ENCODE measurements at regions not wholly inside any gene's neighbourhood (a gene's known extent, or its start where the extent isn't known, plus 50 kb on each side); places are given as distances from the start of the nearest gene placed in this dataset.

DNA sequence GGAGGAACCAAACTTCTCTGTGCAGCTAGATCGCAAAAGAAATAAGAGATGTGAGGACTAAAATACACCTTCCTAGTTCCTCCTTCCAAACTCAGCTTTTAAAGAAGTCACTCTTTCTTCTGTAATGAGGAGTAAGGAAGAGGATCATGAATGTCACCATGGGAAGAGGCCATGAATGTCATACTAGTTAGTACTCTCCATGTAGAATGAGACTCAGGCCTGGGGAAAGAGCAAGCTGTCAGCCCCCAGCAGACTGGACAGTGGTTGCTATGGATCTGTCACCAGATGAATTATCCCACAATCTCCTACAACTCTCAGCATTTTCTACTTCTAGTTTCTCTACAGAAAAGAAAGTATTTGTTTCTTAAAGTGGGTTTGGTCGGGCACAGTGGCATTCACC lies 57.1 kb upstream of the PRDM8 start (continued):
- TF ChIP-seq, protein P1, sequence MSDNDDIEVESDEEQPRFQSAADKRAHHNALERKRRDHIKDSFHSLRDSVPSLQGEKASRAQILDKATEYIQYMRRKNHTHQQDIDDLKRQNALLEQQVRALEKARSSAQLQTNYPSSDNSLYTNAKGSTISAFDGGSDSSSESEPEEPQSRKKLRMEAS (IDR thresholded peaks at IDR 0.05; ENCODE audit: low read depth), result no peak
- no peak for TF ChIP-seq TAF1 (IDR thresholded peaks at IDR 0.05; ENCODE audit: borderline replicate concordance, low read depth, low read length)
- TF ChIP-seq MEF2A (IDR thresholded peaks at IDR 0.05; ENCODE audit: borderline replicate concordance, low read depth), result no peak
- TF ChIP-seq SIN3A (IDR thresholded peaks at IDR 0.05; ENCODE audit: borderline replicate concordance, low read depth, low read length), result no peak
- TF ChIP-seq TEAD4 (IDR thresholded peaks at IDR 0.05; ENCODE audit: borderline replicate concordance, insufficient read depth), result no peak
- TF ChIP-seq GATA2 (CRISPR knock-in tag; IDR thresholded peaks at IDR 0.05), result no peak
- TF ChIP-seq SMC3 (IDR thresholded peaks at IDR 0.05; ENCODE audit: low read depth, low read length), result no peak

DNA sequence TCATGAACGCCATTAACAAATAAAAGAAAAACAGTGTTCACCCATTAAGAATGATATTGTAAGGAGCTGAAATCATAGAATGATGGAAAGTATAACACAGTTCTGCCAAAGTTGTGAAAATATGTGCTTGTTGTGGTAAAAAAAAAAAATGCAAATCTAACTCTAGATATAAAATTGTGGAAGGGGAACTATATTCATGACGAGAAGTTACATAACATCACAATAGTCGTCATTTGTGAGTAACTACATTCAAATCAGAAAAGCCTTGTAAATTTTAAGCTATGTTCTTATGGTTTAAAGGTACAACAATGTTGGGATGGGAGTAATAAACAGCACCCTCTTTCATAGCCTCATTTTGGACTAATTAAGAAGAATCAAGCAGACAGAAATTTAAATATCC lies 57.6 kb upstream of the PRDM8 start:
- peaks cover 5% of the 10 kb centered on the region for H3F3A ChIP-seq (replicated peaks; ENCODE audit: insufficient read depth)
- 89% methylated on average over 3 of the region's 3 CpGs for WGBS (ENCODE audit: low lambda C conversion rate)
- DNase-seq, result no peak
- no peaks in the 10 kb centered on the region for H3K27me3 ChIP-seq (ENCODE audit: insufficient read depth)
- TF ChIP-seq RCOR1 (IDR thresholded peaks at IDR 0.05; ENCODE audit: low read length) (no peak), SIN3A (IDR thresholded peaks at IDR 0.05; ENCODE audit: borderline replicate concordance, low read depth, low read length) (no peak), EZH2phosphoT487 (IDR thresholded peaks at IDR 0.05; ENCODE audit: borderline replicate concordance, low read depth) (no peak), ZBTB33 (IDR thresholded peaks at IDR 0.05; ENCODE audit: borderline replicate concordance, low read depth) (no peak), FOXM1 (IDR thresholded peaks at IDR 0.05; ENCODE audit: low read depth) (no peak)
- H3K9me3 ChIP-seq, result no peaks in the 10 kb centered on the region
- H3K9ac ChIP-seq, result no peak overlapping the region
- H4K20me1 ChIP-seq (ENCODE audit: insufficient read depth), result no peaks in the 10 kb centered on the region
- CTCF ChIA-PET, result no interaction called here
- no peak overlapping the region for H2AFZ ChIP-seq (ENCODE audit: low read depth)
- no peak overlapping the region for H3K4me2 ChIP-seq
- H3K9me2 ChIP-seq, result no peaks in the 10 kb centered on the region
- no peaks in the 10 kb centered on the region for H3K36me3 ChIP-seq (replicated peaks in 1 of 2; ENCODE audit: control insufficient read depth in 1 of 2, insufficient read depth in 2 of 2, low read length in 1 of 2)
- H3K79me2 ChIP-seq (ENCODE audit: insufficient read depth), result no peaks in the 10 kb centered on the region
- no peak overlapping the region for H3K4me3 ChIP-seq (ENCODE audit: low read depth in 2 of 2, low read length in 1 of 2)
- POLR2A ChIA-PET, result no interaction called here
- H3K27ac ChIP-seq (ENCODE audit: low read depth in 2 of 2, low read length in 1 of 2), result no peak overlapping the region
- peaks cover 0 to 6% of the 10 kb centered on the region in 2 experiments for H3K4me1 ChIP-seq (ENCODE audit: control insufficient read depth in 1 of 2, insufficient read depth in 2 of 2, low read depth in 1 of 2, low read length in 1 of 2)

DNA sequence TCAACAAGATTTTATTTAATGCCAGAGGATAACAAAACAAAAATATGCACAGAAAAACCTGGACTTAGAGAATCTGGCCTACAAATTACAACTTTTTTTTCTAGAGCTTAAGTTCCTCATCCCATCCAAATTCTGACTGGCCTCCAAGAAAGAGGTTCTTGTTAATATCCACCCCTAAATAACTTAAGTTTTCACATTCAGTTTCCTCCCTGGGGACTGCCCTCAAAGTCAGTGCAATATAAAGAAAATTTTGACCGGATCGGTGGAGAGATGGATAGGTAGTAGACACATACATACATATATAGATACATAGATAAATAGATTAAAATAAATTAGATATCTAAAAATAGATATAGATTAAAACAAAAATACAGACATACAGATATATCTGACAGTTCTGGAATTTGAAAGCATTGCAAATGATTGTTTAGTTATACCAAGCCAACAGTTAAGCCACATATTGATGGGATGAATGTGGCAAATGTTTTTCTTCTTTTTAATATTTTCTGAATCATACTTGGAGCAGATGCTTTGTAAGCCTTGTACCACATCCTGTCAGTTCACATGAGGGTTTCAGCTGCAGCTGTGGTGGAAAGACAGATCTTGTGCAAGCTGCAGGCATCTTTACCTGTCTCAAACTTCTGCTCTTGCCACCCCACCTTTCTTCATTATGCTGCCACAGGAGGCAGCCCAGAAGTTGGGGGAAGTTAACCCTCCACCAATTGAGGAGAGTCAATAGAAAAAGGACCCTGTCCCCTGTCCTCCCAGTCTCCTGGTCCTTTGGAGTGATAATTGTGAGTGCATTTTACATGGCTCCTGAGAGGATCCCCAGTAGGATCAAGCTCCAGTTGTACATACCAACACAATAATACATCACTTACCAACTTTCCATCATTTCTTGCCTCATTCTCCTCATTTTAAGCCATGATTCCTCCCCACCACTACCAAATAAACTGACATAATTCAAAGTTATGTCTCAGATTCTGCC lies 58.5 kb upstream of the PRDM8 start:
- H3K4me2 ChIP-seq, result peak overlapping the region; percentile 42
- H3K36me3 ChIP-seq (replicated peaks in 1 of 2; ENCODE audit: control insufficient read depth in 1 of 2, insufficient read depth in 2 of 2, low read length in 1 of 2), result no peaks in the 10 kb centered on the region
- ChIA-PET POLR2A (no interaction called here), CTCF (interaction anchor here (0.9 to 1.0 kb wide), 2 partner anchors 8 to 13 kb away, joined by 3 to 4 read pairs; no protein-coding TSS in a partner anchor)
- no peaks in the 10 kb centered on the region for H4K20me1 ChIP-seq (ENCODE audit: insufficient read depth)
- 96% methylated on average over 2 of the region's 2 CpGs for WGBS (ENCODE audit: low lambda C conversion rate)
- H3K9ac ChIP-seq, result no peak overlapping the region
- no peaks in the 10 kb centered on the region for H3K9me2 ChIP-seq
- peaks cover 5% of the 10 kb centered on the region for H3F3A ChIP-seq (replicated peaks; ENCODE audit: insufficient read depth)
- H3K27ac ChIP-seq (ENCODE audit: low read depth in 2 of 2, low read length in 1 of 2), result 0 out of 4 replicates have a peak overlapping the region, but pooled peaks of 1 of the 2 experiments have one; percentile 3
- no peak for DNase-seq
- H3K4me3 ChIP-seq (ENCODE audit: low read depth in 2 of 2, low read length in 1 of 2), result no peak overlapping the region
- H2AFZ ChIP-seq (ENCODE audit: low read depth), result peak overlapping the region; percentile 47; the same call in 1 of the 2 replicates
- H3K27me3 ChIP-seq (ENCODE audit: insufficient read depth), result no peaks in the 10 kb centered on the region
- H3K4me1 ChIP-seq (ENCODE audit: control insufficient read depth in 1 of 2, insufficient read depth in 2 of 2, low read depth in 1 of 2, low read length in 1 of 2), result peaks cover 0 to 6% of the 10 kb centered on the region in 2 experiments
- no peaks in the 10 kb centered on the region for H3K79me2 ChIP-seq (ENCODE audit: insufficient read depth)
- no peaks in the 10 kb centered on the region for H3K9me3 ChIP-seq
- TF ChIP-seq RXRA (IDR thresholded peaks at IDR 0.05; ENCODE audit: borderline replicate concordance, low read depth) (no peak), GABPA (IDR thresholded peaks at IDR 0.05; ENCODE audit: low read depth) (no peak), MEF2A (IDR thresholded peaks at IDR 0.05; ENCODE audit: borderline replicate concordance, low read depth) (no peak; the same call in 1 of the 2 replicates), TEAD4 (IDR thresholded peaks at IDR 0.05; ENCODE audit: borderline replicate concordance, insufficient read depth) (0 out of 2 replicates have a peak, but pooled peaks have one; percentile 23), JUND (IDR thresholded peaks at IDR 0.05) (0 out of 2 replicates have a peak, but pooled peaks have one; percentile 35), FOSL2 (IDR thresholded peaks at IDR 0.05; ENCODE audit: borderline replicate concordance, low read depth) (peak; percentile 56; the same call in 1 of the 2 replicates), TCF12 (IDR thresholded peaks at IDR 0.05) (peak; percentile 90)
- TF ChIP-seq, protein P2, sequence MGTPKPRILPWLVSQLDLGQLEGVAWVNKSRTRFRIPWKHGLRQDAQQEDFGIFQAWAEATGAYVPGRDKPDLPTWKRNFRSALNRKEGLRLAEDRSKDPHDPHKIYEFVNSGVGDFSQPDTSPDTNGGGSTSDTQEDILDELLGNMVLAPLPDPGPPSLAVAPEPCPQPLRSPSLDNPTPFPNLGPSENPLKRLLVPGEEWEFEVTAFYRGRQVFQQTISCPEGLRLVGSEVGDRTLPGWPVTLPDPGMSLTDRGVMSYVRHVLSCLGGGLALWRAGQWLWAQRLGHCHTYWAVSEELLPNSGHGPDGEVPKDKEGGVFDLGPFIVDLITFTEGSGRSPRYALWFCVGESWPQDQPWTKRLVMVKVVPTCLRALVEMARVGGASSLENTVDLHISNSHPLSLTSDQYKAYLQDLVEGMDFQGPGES (IDR thresholded peaks at IDR 0.05; ENCODE audit: low read depth, low read length), result no peak
- TF ChIP-seq, protein P3, sequence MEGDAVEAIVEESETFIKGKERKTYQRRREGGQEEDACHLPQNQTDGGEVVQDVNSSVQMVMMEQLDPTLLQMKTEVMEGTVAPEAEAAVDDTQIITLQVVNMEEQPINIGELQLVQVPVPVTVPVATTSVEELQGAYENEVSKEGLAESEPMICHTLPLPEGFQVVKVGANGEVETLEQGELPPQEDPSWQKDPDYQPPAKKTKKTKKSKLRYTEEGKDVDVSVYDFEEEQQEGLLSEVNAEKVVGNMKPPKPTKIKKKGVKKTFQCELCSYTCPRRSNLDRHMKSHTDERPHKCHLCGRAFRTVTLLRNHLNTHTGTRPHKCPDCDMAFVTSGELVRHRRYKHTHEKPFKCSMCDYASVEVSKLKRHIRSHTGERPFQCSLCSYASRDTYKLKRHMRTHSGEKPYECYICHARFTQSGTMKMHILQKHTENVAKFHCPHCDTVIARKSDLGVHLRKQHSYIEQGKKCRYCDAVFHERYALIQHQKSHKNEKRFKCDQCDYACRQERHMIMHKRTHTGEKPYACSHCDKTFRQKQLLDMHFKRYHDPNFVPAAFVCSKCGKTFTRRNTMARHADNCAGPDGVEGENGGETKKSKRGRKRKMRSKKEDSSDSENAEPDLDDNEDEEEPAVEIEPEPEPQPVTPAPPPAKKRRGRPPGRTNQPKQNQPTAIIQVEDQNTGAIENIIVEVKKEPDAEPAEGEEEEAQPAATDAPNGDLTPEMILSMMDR (IDR thresholded peaks at IDR 0.05), result no peak
- TF ChIP-seq, protein P1 (IDR thresholded peaks at IDR 0.05; ENCODE audit: low read depth), result peak; percentile 44; the same call in 1 of the 2 replicates
